BE2C (cell line): ENCODE measurements at regions not wholly inside any gene's neighbourhood (a gene's known extent, or its start where the extent isn't known, plus 50 kb on each side); places are given as distances from the start of the nearest gene placed in this dataset.

Source experiments
- DNase-seq: peaks from one replicate; pipeline ENCODE4 v3.0.0-alpha.2; 2020
- H3K27me3 ChIP-seq: fragments of 250-450 bp; sonication (Bioruptor Pico); 2 replicates; pipeline ENCODE4 v1.5.1; 2020; ENCODE audit warnings: mild to moderate bottlenecking
- H3K36me3 ChIP-seq: fragments of 250-450 bp; sonication (Bioruptor Pico); 2 replicates; pipeline ENCODE4 v1.5.1; 2020; ENCODE audit warnings: mild to moderate bottlenecking
- H3K4me1 ChIP-seq: fragments of 250-450 bp; sonication (Bioruptor Pico); 2 replicates; pipeline ENCODE4 v1.5.1; 2020
- H3K4me3 ChIP-seq: 2 replicates; pipeline ENCODE4 v1.5.1; 2011; ENCODE audit warnings: low read depth, low read length
- H3K9me3 ChIP-seq: fragments of 250-450 bp; sonication (Bioruptor Pico); 2 replicates; pipeline ENCODE4 v1.5.1; 2020
- CTCF ChIP-seq: IDR thresholded peaks from 2 replicates; pipeline ENCODE4 v1.5.1; 2012; ENCODE audit warnings: mild to moderate bottlenecking, low read depth, low read length

GRCh38 chr1:218852527-218852926 lies 321.2 kb upstream of the LYPLAL1 start:
- Histone ChIP-seq H3K4me1 (no peaks in the 10 kb centered on the region), H3K4me3 (no peak overlapping the region), H3K9me3 (no peaks in the 10 kb centered on the region), H3K27me3 (no peaks in the 10 kb centered on the region), H3K36me3 (no peaks in the 10 kb centered on the region)
- no peak for TF ChIP-seq CTCF
- no peak for DNase-seq

DNA sequence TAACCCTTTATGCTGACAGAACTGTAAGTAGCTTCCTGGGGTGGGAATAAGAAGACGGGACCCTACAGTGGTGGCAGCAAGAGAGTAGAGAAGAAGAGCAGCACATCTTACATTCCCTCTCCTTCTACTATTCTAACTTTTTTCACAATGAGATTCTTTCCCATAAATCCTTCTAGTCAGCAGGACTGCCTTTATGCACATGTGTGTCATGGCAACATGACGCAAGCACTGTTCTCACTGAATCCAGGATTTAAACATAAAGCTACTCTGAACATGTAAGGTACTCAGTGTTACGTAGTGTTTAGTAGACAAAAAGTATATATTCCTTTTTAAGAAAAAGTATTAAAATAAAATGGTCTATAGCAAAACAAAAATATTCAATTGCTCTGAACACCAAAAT lies 309.7 kb upstream of the LYPLAL1 start:
- DNase-seq, result no peak

DNA sequence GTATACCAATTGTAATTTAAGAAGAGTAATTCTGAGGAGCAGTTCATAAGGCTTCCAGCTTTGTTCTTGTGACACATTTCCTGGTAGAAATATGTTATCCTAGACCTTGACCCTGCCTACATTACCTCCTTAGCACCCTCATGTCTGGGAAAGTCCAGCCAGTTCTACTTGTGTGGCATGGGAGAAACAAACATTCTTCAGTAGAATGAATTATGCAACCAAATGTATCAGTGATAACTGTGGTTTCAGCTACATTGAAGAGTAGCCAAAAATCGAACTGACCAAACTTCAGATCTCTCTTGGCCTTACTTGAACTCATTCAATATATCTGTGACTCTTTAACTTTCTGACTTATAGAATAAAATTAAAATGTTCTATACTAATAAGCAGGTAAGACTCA lies 308.1 kb upstream of the LYPLAL1 start:
- Histone ChIP-seq H3K9me3 (no peaks in the 10 kb centered on the region; the same call in 1 of the 2 replicates), H3K4me1 (no peaks in the 10 kb centered on the region), H3K4me3 (no peak overlapping the region), H3K27me3 (no peaks in the 10 kb centered on the region), H3K36me3 (no peaks in the 10 kb centered on the region)
- no peak for DNase-seq
- no peak for TF ChIP-seq CTCF

More for the DNA sequence above, 309.7 kb upstream of the LYPLAL1 start:
- Histone ChIP-seq H3K9me3 (no peaks in the 10 kb centered on the region; the same call in 1 of the 2 replicates), H3K36me3 (no peaks in the 10 kb centered on the region), H3K4me1 (no peaks in the 10 kb centered on the region), H3K4me3 (no peak overlapping the region), H3K27me3 (no peaks in the 10 kb centered on the region)
- TF ChIP-seq CTCF, result no peak

DNA sequence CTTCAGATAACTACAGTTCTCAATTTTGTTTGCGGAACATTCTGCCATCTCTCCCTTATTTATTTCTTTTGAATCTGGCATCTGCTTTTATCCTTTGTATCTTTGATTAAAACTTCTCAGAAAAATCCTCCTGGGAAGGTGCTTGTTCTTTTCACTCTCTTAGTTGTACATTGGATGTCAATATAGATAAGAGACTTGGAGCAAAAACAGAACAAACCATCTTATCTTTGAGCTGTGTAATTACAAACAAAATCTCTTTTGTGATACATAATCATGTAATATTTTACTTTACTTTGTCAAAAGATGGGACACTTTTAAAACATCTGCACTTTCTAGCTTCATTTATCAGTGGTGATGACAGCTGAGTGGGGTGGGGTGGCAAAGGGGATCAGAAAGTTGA lies 307.2 kb upstream of the LYPLAL1 start:
- H3K9me3 ChIP-seq, result no peaks in the 10 kb centered on the region; the same call in 1 of the 2 replicates
- no peak for DNase-seq
- no peak overlapping the region for H3K4me3 ChIP-seq
- no peaks in the 10 kb centered on the region for H3K36me3 ChIP-seq
- no peaks in the 10 kb centered on the region for H3K27me3 ChIP-seq
- no peaks in the 10 kb centered on the region for H3K4me1 ChIP-seq
- no peak for TF ChIP-seq CTCF

- H3K27me3 ChIP-seq, result no peaks in the 10 kb centered on the region
- no peaks in the 10 kb centered on the region for H3K4me1 ChIP-seq
These were observed 306.6 kb upstream of the LYPLAL1 start for GRCh38 chr1:218867066-218867465.

More at GRCh38 chr1:218867066-218867465, 306.6 kb upstream of the LYPLAL1 start:
- no peak for DNase-seq
- no peaks in the 10 kb centered on the region; the same call in 1 of the 2 replicates for H3K9me3 ChIP-seq
- no peak overlapping the region for H3K4me3 ChIP-seq
- no peak for TF ChIP-seq CTCF
- no peaks in the 10 kb centered on the region for H3K36me3 ChIP-seq
